GM10266 (cell line): ENCODE measurements at regions not wholly inside any gene's neighbourhood (a gene's known extent, or its start where the extent isn't known, plus 50 kb on each side); places are given as distances from the start of the nearest gene placed in this dataset.

Source experiments
- DNase-seq: peaks from one replicate; pipeline ENCODE4 v3.0.0; 2012; ENCODE audit errors: extremely low spot score
- CTCF ChIP-seq: IDR thresholded peaks from 2 replicates; pipeline ENCODE4 v1.5.1; 2012; ENCODE audit warnings: mild to moderate bottlenecking, low read depth; ENCODE audit not compliant: control insufficient read depth, insufficient read depth; ENCODE audit errors: missing control alignments

GRCh38 chr14:71773898-71774481, 158.2 kb upstream of the RGS6 start:
- no peak for TF ChIP-seq CTCF

GRCh38 chr14:71776471-71777360, 155.5 kb upstream of the RGS6 start:
- no peak for DNase-seq
- TF ChIP-seq CTCF, result no peak

More at GRCh38 chr14:71773898-71774481, 158.2 kb upstream of the RGS6 start:
- DNase-seq, result no peak

- no peak for TF ChIP-seq CTCF
- DNase-seq, result no peak
These were observed 152.2 kb upstream of the RGS6 start for GRCh38 chr14:71780075-71780474.

GRCh38 chr14:71780822-71781221, 151.4 kb upstream of the RGS6 start:
- TF ChIP-seq CTCF, result no peak
- no peak for DNase-seq

GRCh38 chr14:71783088-71783487, 149.1 kb upstream of the RGS6 start:
- DNase-seq, result no peak
- no peak for TF ChIP-seq CTCF

- DNase-seq, result no peak
- no peak for TF ChIP-seq CTCF
These were observed 148.4 kb upstream of the RGS6 start for GRCh38 chr14:71783786-71784185.

- TF ChIP-seq CTCF, result no peak
- no peak for DNase-seq
These were observed 143.2 kb upstream of the RGS6 start for GRCh38 chr14:71789005-71789404.
